PC-9 (cell line): ENCODE measurements at regions not wholly inside any gene's neighbourhood (a gene's known extent, or its start where the extent isn't known, plus 50 kb on each side); places are given as distances from the start of the nearest gene placed in this dataset.
"Not testable (repeated sequence)": the region's sequence is repeated elsewhere in the genome, so short reads cannot be mapped to it uniquely, and the experiment has no call there.

Experiments
- EZH2 ChIP-seq: fragments of 200-600 bp; sonication (generic); IDR thresholded peaks from 2 replicates; pipeline ENCODE4 v1.8.0; 2017; ENCODE audit warnings: antibody characterized with exemption, low read depth
- TF ChIP-seq, protein P1 (sequence below): fragments of 200-600 bp; sonication (generic); conservative IDR thresholded peaks from 2 replicates; pipeline ENCODE4 v1.6.1; 2017; ENCODE audit warnings: mixed run types, antibody characterized with exemption, mild to moderate bottlenecking, moderate library complexity

GRCh38 chr21:9771466-9772347, 749.7 kb upstream of the TPTE start:
- TF ChIP-seq, protein P1, sequence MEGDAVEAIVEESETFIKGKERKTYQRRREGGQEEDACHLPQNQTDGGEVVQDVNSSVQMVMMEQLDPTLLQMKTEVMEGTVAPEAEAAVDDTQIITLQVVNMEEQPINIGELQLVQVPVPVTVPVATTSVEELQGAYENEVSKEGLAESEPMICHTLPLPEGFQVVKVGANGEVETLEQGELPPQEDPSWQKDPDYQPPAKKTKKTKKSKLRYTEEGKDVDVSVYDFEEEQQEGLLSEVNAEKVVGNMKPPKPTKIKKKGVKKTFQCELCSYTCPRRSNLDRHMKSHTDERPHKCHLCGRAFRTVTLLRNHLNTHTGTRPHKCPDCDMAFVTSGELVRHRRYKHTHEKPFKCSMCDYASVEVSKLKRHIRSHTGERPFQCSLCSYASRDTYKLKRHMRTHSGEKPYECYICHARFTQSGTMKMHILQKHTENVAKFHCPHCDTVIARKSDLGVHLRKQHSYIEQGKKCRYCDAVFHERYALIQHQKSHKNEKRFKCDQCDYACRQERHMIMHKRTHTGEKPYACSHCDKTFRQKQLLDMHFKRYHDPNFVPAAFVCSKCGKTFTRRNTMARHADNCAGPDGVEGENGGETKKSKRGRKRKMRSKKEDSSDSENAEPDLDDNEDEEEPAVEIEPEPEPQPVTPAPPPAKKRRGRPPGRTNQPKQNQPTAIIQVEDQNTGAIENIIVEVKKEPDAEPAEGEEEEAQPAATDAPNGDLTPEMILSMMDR: not testable (repeated sequence)
- not testable (repeated sequence) for TF ChIP-seq EZH2
